Neural progenitor cell (in vitro differentiated cells): ENCODE measurements at regions not wholly inside any gene's neighbourhood (a gene's known extent, or its start where the extent isn't known, plus 50 kb on each side); places are given as distances from the start of the nearest gene placed in this dataset.

Experiments used
- EZH2 ChIP-seq: fragments of 200-600 bp; sonication (generic); IDR thresholded peaks from 2 replicates; pipeline ENCODE4 v1.6.1; 2017; ENCODE audit warnings: antibody characterized with exemption, mild to moderate bottlenecking, moderate library complexity
- EZH2phosphoT487 ChIP-seq: fragments of 200-600 bp; sonication (generic); IDR thresholded peaks from 2 replicates; pipeline ENCODE4 v1.6.1; 2017; ENCODE audit warnings: antibody characterized with exemption
- TF ChIP-seq, protein P1 (sequence below): fragments of 200-600 bp; sonication (generic); IDR thresholded peaks from 2 replicates; pipeline ENCODE4 v1.5.1; 2017; ENCODE audit warnings: antibody characterized with exemption, mild to moderate bottlenecking

GRCh38 chr6:138631566-138631965, 132.3 kb upstream of the NHSL1 start:
- TF ChIP-seq, protein P1, sequence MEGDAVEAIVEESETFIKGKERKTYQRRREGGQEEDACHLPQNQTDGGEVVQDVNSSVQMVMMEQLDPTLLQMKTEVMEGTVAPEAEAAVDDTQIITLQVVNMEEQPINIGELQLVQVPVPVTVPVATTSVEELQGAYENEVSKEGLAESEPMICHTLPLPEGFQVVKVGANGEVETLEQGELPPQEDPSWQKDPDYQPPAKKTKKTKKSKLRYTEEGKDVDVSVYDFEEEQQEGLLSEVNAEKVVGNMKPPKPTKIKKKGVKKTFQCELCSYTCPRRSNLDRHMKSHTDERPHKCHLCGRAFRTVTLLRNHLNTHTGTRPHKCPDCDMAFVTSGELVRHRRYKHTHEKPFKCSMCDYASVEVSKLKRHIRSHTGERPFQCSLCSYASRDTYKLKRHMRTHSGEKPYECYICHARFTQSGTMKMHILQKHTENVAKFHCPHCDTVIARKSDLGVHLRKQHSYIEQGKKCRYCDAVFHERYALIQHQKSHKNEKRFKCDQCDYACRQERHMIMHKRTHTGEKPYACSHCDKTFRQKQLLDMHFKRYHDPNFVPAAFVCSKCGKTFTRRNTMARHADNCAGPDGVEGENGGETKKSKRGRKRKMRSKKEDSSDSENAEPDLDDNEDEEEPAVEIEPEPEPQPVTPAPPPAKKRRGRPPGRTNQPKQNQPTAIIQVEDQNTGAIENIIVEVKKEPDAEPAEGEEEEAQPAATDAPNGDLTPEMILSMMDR: no peak
- TF ChIP-seq EZH2: no peak
- TF ChIP-seq EZH2phosphoT487: no peak
